GM18907 (cell line): ENCODE measurements at regions not wholly inside any gene's neighbourhood (a gene's known extent, or its start where the extent isn't known, plus 50 kb on each side); places are given as distances from the start of the nearest gene placed in this dataset.
"Not testable (repeated sequence)": the region's sequence is repeated elsewhere in the genome, so short reads cannot be mapped to it uniquely, and the experiment has no call there.

Experiments used
- ATAC-seq: cut with Tn5 transposase; IDR thresholded peaks from one replicate; pipeline ENCODE4 v1.9.1; 2021; ENCODE audit warnings: mild to moderate bottlenecking, moderate library complexity; ENCODE audit not compliant: unreplicated experiment

DNA sequence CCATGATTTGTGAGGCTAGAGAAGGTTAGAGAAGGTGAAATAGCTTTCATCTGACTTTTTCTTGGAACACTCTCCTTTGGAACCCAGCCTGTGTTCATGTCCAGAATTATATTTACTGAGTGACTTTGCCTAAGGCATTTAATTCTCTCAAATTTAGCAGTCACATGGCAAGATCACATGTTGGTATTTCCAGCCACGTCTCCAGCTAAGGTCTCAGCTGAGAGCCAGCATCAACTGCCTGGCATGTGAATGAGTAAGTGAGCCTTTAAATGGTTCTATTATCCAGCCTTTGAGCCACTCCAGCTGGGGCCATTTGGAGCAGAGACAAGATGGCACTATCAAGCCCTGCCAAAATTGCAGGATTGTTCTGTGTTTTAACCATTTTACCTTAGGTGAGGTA is 130.2 kb upstream of the SGO1 start:
- no peak for ATAC-seq

DNA sequence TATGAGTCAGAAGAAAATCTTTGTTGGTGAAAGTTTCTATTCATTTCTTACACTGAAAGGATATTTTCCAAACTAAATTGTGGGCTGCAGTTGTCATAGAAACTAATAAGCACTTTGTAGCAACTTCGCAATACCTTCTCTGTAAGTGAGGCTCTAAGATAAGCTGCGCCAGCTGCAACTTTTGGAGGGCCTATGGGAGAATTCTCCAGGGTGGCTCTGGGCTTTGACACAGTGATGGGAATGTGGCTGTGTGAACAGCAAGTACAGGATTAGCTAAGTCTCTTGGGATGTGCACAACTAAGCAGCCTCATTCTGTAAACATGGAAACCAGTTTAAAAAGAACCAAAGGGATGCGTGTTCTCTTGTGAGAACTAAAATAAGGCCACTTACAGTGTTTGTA is 124.6 kb upstream of the SGO1 start:
- no peak for ATAC-seq

DNA sequence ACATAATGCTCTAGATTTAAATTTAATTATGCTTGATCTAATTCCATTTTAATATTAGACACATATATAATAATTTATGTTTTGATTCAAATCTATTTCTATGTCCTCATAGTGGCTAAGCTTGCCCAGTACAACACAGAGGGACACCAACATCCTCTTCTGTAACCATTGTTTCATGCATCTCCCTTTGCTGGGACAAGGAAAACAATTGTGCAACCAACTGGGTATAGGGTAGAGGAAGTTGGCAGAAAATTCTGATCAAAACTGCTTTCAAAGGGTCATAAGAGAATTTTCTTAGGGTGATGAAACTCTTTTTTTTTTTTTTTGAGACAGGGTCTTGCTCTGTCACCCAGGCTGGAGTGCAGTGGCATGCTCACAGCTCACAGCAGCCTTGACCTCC is 121.4 kb upstream of the SGO1 start:
- no peak for ATAC-seq

DNA sequence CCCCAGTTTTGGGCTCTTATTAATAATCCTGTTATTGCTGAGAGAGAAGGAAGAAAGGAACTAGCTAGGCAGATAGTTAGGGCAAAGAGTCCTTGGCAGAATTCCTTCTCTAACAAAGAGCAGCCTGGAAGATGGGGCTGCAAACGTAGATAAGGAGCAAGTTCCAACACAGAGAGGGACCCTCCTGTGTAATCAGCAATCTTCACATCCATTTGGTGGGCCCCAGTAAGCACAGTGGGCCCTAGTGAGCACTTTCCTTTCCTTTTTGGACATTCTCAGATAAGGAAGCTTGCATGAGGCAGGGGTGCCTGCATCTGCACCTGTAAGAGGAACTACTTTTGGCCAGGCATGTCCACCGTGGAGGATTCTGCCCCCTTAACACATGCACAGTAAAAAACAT is 119.6 kb upstream of the SGO1 start:
- no peak for ATAC-seq

DNA sequence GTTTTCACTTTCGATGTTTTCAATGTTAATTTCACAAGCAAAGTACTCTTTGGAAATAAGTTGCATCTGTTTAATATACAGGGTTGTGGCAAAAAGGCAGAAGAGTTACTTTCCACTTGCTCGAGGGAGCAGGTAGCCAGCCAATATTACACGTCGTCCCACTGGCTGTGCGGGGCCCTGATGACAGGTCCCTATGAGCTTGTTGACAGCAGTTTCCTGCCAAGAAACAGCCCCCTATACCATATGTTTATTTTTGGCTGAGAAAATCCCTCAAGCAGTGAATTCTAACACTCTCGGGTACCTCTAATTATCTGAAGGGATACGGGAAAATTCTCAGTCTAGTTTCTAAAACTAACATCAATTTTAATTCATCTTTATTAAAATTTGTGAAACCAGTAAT is 116.8 kb upstream of the SGO1 start:
- ATAC-seq: no peak

DNA sequence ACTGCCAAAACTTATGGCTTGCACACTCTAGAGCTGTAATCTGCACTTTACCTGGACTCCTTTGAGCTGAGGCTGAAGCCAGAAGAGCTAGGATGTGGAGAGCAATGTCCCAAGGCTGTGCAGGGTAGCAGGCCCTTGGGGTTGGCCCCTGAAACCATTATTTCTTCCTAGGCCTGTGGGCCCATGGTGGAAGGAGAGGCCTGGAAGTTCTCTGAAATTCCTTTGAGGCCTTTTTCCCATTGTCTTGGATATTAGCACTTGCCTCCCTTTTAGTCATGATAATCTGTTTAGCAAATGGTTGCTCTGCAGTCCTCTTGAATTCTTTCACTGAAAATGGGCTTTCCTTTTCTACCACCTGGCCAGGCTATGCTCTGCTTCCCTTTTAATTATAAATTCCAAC is 102.0 kb upstream of the SGO1 start:
- ATAC-seq: no peak

DNA sequence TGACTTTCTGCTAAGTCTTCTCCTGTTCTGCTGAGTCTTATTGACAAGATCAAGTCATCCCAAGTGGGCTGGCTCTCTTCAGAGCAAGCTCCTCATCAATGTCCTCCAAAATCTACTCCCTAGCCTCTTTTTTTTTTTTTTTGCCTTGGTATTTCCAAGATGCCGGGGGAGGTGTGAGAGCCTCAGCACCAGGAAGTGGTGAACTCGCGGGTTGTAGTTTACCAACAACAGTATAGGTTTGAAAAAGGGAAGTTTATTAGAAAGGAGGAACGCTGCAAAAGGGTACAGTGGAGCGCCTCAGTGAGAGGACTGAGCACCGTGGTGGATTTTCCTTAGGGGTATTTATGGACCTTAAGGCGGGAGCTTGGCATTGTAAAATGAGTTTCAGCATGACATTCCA is 94.3 kb upstream of the SGO1 start:
- ATAC-seq: no peak

DNA sequence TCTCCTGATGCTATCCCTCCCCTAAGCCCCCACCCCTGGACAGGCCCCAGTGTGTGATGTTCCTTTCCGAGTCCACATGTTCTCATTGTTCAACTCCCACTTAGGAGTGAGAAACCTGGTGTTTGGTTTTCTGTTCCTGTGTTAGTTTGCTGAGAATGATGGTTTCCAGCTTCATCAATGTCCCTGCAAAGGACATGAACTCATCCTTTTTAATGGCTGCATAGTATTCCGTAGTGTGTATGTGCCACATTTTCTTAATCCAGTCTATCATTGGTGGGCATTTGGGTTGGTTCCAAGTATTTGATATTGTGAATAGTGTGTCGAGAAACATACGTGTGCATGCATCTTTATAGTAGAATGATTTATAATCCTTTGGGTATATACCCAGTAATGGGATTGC is 80.0 kb upstream of the SGO1 start:
- not testable (repeated sequence) for ATAC-seq

DNA sequence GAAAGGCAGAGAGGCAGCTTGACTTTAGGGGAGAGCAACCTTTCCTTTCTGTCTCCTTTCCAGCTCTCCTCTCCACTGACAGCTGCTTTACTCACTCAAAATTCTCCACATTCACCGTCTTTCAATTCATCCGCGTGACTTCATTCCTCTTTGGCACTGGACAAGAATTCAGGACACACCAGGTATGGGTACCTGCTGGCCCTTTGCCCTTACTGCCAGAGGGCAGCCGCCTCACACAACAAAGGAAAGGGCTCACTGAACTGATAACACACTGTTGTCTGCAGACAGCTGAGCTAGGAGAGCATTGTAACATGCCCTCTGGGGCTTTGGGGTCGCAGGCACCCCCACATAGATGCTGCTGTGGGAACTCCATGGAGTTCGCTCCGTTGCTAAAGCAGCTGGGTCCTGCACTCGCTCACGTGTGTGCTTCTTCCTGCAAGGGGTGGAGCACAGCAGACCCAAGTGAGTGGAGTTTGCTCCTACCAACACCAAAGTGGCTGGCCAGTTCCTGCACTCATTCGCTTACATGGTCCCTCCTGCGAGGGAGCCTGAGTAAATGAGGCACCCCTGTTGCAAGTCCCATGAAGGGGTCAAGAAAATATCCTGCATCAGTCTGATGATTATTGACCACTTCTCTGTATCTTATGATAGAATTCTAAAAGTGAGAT is 79.0 kb upstream of the SGO1 start:
- ATAC-seq: no peak

DNA sequence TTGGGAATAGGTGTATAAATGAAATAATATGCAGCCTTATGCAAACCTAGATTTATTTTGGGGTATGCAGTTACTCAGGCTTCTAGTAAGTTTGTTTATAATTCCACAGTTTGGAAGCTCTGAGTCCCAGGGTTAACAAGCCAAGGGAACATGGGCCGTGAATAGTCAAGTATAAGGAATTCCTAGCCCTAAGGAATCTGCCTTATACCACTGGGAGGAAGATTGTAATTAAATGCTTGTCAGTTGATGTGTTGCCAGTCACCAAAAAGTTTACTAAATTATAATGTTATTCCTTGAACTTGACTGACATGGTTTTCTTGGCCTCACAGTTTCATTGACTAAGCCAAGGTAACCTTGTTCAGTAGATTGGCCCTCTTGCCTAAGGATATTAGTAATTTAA is 72.4 kb upstream of the SGO1 start:
- ATAC-seq: no peak

DNA sequence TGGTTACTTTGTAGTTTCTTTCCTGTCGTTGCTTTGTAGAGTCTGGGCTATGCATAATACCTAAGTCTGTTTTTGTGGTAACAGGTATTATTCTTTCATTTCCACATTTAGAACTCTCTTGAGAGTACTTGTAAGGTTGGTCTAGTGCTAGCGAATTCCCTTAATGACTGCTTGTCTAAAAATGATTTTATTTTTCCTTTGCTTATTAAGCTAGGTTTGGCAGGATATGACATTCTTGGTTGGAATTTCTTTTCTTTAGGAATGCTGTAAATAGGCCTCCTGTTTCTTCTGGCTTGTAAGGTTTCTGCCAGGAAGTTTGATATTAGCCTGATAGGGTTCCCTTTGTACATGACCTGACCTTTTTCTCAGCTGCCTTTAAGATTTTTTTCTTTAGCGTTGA is 70.1 kb upstream of the SGO1 start:
- peak; percentile 68 for ATAC-seq

DNA sequence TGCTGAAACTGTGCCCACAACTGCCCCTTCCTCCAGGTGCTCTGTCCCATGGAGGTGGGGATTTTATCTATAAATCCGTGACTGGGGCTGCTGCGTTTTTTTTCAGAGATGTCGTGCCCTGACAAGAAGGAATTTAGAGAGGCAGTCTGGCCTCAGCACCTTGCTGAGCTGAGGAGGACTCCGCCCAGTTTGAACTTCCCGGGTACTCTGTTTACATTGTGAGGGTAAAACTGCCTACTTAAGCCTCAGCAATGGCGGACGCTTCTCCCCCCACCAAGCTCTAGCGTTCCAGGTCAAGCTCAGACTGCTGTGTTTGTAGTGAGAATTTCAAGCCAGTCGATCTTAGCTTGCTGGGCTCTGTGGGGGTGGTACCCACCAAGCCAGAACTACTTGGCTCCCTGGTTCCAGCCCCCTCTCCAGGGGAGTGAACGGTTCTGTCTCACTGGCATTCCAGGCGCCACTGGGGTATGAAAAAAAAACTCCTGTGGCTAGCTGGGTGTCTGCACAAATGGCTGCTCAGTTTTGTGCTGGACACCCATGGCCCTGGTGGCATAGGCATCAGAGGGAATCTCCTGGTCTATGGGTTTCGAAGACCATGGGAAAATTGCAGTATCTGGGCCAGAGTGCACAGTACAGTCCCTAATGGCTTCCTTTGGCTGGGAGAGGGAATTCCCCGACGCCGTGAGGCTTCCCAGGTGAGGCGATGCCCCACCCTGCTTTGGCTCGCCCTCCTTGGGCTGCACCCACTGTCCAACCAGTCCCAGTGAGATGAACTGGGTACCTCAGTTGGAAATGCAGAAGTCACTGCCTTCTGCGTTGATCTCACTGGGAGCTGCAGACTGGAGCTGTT is 68.5 kb upstream of the SGO1 start:
- no peak for ATAC-seq

DNA sequence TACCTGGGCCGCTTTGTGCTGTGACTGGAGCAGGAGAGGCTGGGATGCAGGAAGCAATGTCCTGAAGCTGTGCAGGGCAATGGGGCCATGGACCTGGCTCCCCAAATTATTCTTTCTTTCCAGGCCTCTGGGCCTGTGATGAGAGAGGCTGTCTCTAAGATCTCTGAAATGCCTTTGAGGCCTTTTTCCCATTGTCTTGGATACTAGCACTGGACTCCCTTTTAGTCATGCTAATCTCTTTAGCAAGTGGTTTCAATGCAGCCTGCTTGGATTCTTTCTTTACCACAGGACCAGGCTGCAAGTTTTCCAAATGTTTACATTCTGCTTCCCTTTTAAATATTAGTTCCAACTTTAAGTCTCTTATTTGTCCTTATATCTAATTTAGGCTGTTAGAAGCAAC is 64.8 kb upstream of the SGO1 start:
- no peak for ATAC-seq

DNA sequence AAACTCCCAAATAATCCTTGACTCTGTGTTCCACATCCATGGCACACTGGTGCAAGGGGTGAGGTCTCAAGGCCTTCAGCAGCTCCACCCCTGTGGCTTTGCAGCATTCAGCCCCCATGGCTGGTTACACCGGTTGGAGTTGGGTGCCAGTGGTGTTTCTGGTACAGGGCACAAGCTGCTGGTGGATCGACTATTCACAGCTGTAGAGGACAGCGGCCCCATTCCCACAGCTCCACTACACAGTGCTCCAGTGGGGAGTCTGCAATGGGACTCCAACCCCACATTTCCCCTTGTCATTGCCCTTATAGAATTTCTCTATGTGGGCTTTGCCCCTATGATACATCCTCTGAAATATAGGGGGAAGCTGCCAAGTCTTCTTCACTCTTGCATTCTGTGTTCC is 64.3 kb upstream of the SGO1 start:
- ATAC-seq: no peak

DNA sequence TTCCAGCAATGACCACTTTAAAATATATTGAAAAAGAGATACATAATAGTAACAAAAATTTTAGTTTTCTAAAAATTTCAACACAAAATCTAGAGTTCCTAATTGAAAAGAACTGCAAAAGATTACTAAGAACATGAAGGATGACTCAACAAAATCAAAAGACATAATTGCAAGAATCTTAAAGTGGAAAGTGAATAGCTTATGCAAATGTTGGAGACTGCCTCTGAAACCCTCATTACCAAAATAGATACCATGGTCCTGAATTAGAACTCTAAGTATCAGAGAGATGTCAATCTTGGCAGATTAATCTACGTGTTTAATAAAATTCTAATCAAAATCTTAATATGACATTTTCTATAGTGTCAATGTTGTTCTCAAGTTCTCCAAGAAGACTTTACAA is 60.7 kb upstream of the SGO1 start:
- no peak for ATAC-seq

DNA sequence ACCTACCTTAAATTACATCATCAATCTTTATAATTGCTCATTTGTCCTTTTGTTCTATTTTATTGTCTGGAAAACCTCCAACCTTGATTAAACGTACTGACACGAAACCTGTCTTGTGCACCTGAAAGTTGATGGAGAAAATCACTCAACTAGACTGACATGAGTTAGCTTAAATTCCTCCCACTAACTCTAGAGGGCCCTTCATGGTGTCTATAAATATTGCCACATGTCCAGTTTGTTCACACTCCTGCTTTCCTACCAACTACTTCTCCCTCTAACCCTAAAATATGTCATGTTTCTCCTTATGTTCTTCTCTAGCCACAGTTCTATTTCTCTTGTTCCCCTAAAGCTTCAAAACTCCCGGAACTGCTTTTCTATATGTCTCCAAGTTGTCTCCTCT is 59.8 kb upstream of the SGO1 start:
- no peak for ATAC-seq

DNA sequence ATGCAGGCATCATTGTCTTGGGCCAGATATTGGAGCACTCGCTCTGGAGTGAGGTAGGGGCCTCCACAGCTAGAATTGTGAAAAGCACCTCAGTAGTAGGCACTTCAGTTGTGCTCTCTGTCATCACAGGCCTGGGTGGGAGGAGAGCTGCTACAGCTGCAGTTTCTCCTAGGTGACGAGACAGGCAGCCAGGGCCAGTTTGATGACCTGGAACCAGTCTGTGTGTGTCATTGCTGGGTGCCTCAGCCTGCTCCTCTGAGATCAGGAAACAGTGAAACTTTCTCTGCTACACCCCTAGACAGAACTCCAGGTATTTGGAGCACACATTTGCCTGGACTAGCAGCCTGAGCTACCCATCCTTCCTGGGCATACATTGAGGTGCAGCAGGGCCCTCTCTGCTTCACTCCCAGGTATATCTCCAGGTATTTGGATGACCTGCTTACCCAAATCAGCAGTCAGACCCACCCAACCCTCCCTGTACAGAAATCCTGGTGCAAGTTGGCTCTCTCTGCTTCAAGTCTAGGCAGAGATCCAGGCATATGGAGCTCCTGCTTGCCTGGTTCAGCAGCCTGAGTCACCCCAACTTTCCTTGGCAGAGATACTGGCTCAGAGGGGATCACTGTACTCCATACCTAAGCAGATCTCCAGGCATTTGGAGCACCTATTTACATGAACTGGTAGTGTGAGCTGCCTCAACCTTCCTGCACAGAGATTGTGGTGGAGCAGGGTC is 54.3 kb upstream of the SGO1 start:
- no peak for ATAC-seq

DNA sequence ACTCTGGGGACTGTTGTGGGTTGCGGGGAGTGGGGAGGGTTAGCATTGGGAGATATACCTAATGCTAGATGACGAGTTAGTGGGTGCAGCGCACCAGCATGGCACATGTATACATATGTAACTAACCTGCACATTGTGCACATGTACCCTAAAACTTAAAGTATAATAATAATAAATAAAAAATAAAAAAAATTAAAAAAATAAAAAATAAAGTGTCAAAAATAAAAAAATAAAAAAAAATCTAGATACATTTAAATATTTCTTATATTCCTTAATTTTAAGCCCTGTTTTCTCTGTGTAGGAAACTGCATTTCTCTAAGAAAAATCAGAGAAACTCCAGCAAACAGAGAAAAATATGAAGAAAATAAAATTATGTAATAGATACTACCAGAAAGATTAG is 52.2 kb upstream of the SGO1 start:
- not testable (repeated sequence) for ATAC-seq

DNA sequence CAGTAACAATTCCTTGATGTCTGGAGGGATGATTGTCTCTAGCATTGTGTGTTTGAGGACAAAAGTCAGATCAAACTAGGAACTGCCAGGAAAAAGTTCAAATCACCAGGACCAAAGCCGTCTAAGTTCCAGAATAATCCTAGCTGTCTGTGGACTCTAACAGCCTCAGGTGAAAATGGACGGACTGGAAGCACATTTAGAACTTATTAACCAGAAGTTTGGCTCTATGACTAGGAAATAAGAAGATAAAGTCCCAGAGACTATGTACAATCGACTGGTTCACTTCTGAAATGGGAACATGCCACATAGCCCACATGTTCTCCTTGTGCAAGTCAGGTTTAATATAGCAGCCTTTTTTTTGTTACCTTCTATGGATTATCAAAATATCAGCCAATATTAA is 50.6 kb upstream of the SGO1 start:
- no peak for ATAC-seq
